GM19043 (cell line): ENCODE measurements at regions not wholly inside any gene's neighbourhood (a gene's known extent, or its start where the extent isn't known, plus 50 kb on each side); places are given as distances from the start of the nearest gene placed in this dataset.

ENCODE experiments used
- ATAC-seq: cut with Tn5 transposase; IDR thresholded peaks from one replicate; pipeline ENCODE4 v1.9.1; 2021; ENCODE audit warnings: low read depth; ENCODE audit not compliant: unreplicated experiment

GRCh38 chr2:221034026-221034701, 537.9 kb downstream of the EPHA4 start:
- no peak for ATAC-seq

- ATAC-seq = no peak
Observed at GRCh38 chr2:221034973-221035372, 537.1 kb downstream of the EPHA4 start.

DNA sequence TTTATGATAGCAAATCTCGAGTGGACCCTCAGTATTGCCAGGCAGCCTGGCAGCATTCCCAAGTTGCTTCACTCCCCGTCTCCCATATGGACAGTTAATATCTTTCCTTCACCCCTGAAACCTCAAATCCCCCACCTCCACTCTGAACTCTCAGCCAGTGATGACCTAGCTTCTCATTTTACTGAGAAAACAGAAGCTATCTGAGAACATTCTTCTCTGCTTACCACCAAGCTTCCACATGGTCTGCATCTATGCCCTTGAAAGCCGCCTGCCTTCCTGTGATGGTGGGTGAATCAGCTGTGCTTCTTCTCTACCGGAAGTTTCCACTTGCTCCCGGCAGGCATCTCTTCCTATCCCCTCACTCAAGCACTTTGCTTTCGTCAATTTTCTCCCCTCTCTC, 529.2 kb downstream of the EPHA4 start:
- ATAC-seq = no peak

GRCh38 chr2:221044781-221045180, 527.3 kb downstream of the EPHA4 start:
- no peak for ATAC-seq

GRCh38 chr2:221050020-221050795, 521.9 kb downstream of the EPHA4 start:
- no peak for ATAC-seq

GRCh38 chr2:221051162-221051561, 520.9 kb downstream of the EPHA4 start:
- ATAC-seq = no peak

GRCh38 chr2:221060376-221060775, 511.7 kb downstream of the EPHA4 start:
- ATAC-seq = no peak

- ATAC-seq = no peak
Observed at GRCh38 chr2:221063568-221063967, 508.5 kb downstream of the EPHA4 start.

- no peak for ATAC-seq
Observed at GRCh38 chr2:221064058-221064854, 507.8 kb downstream of the EPHA4 start.

DNA sequence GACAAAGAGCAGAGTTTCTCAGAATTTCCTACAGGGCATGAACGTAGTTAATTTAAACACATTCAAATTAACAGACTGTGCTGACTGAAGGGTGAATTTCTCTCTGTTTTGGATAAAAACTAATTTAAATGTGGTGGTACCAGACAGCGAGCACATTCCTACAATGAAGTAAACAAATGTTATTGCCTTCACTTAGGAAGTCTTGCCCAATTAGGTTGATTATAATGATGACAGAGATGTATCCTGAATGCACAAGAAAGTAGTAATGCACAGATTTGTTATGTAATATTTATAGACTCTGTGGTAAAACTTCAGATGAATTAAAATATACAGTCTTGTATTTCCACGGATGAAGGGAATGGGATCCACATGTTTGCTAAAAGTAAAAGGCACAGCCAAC, 507.2 kb downstream of the EPHA4 start:
- no peak for ATAC-seq

- no peak for ATAC-seq
Observed at GRCh38 chr2:221068123-221068522, 504.0 kb downstream of the EPHA4 start.

GRCh38 chr2:221070106-221070505, 502.0 kb downstream of the EPHA4 start:
- ATAC-seq = no peak

GRCh38 chr2:221073326-221074049, 498.6 kb downstream of the EPHA4 start:
- ATAC-seq = no peak

- no peak for ATAC-seq
Observed at GRCh38 chr2:221074238-221074637, 497.9 kb downstream of the EPHA4 start.

DNA sequence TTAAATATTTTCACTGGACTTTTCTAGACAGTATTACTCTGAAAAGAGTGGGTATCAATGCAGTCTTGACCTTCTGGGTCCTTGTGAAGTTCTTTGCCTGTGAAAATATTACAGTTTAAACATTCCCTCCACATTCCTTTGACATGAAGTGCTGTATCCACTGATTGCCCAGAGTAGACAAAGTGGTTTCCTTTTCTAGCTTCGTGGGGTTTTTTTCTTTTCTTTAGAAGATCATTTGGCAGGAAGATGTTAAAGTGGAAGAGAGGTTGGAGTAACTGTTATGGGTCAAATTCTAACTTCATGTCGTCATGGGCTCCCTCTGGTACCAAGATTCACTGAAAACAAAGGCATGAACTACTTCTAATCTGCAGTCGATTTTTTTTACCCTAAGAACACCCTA, 496.9 kb downstream of the EPHA4 start:
- no peak for ATAC-seq

DNA sequence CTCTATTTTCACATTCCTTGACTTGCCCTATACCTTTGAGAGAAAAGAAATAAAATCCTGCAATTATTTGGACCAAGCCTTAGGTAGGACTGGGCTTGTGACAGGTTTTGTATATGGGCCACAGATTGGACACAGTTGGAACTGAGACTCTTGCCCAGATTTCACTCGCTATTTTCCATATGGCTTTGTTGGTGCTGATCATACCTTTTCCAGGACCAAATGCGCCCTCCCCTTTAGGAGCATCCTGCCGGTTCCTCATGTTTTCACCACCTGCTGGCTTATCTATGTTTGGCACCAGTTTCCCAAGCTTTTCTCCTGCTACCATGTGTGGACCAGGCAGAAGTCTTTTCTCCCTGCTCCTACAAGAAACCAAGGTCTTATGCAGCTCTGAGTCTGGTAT, 494.9 kb downstream of the EPHA4 start:
- ATAC-seq = no peak

DNA sequence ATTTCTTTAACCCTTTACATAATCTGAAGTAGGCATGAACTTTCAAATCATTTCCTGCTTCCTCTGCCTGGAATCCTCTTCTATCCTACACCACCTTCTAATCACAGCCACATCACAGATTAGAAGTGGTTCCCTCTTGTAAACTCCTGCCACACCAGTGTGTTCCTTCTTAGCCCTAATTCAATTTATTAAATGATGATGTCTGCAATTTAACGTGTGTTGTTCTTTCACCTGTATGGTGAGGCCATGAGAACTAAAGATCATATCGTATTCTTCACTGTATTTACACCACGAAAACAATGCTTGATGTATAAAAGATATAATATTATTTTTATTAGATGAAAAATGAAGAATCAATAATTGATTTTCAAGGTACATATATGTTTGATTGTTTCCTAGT, 494.3 kb downstream of the EPHA4 start:
- ATAC-seq = no peak

DNA sequence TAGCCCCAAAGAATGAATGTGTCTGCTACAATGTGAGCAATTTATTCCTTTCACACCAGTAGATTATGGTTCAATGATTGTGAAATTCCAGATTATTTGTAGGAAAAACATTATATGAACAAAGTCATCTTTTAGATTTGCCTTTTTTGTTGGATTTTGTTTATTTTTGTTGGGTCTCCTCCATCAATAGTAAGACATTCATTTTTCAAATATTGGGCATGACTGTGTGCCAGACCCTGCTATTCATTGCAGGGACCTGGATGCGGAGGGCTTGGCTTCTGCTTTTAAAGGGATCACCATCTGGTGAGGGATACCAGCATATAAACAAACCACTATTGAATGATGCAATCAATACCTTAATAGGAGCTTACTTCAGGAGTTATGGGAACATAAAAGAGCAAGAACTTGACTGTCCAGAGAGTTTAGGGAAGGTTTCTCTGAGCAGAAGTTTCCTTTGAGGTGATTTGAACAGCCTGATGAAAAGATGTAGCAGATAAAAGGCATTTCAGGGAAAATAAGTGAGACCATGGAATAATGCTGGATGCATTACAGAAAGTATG, 486.7 kb downstream of the EPHA4 start:
- ATAC-seq = no peak

GRCh38 chr2:221085936-221086335, 486.2 kb downstream of the EPHA4 start:
- no peak for ATAC-seq

DNA sequence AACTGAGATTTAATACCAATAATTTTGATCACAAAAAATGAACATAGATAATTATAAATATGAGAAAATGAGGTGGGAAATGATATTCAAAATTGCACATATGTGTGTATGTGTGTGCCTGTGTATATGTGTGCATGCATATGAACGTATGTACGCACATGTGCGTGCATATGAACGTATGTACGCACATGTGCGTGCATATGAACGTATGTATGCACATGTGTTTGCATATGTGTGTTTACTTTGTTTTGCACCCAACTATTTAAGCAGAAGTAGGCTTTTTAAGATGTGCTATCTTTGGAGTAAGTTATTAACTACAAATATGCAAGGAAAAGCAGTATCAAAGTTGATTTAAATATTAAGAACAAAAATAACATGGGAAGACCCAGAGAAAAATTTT, 484.3 kb downstream of the EPHA4 start:
- no peak for ATAC-seq
